Cerebellar cortex (tissue), 1 donor: ENCODE measurements at regions not wholly inside any gene's neighbourhood (a gene's known extent, or its start where the extent isn't known, plus 50 kb on each side); places are given as distances from the start of the nearest gene placed in this dataset.
"Not testable (repeated sequence)": the region's sequence is repeated elsewhere in the genome, so short reads cannot be mapped to it uniquely, and the experiment has no call there.

Experiments used
- DNase-seq: peaks from one replicate; pipeline ENCODE4 v3.0.0-alpha.2; 2015; ENCODE audit warnings: low spot score

DNA sequence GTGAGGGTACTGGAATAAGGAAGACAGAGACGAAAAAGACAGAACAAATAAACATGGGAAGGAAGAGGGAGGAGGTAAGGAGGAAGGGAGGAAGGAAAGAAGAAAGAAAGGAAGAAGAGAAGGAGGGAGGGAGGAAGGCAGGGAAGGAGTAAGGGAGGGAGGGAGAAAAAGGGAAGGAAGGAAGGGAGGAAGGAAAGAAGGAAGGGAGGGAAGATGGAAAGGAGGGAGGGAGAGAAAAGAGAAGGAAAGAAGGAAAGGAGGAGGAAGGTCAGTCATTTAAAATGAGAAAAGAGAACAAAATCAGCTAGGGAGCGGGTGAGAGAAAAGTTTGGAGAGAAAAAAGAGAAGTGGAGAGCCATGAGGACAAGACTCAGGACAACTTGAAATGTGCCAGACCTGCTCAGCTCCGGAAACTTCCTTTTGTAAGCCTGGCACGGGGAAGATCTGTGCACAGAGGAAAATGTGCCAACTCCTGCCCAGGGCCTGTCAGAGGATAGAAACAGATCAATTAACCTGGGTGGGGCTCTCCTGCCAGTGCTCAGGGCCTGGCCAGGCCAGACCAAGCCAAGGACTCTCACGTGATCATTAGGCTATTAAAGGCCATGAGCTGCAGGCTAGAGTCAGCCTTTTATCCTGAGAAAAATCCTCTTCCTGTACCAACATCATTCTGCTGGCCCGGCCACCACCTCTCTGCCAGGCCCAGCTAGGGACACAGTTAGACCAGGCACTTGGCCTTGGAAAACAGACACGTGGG, 50.1 kb upstream of the BCL6 start:
- DNase-seq, result peak; percentile 59

GRCh38 chr3:187798126-187798525, 52.9 kb upstream of the BCL6 start:
- no peak for DNase-seq

GRCh38 chr3:187798531-187799530, 53.6 kb upstream of the BCL6 start:
- DNase-seq, result no peak

DNA sequence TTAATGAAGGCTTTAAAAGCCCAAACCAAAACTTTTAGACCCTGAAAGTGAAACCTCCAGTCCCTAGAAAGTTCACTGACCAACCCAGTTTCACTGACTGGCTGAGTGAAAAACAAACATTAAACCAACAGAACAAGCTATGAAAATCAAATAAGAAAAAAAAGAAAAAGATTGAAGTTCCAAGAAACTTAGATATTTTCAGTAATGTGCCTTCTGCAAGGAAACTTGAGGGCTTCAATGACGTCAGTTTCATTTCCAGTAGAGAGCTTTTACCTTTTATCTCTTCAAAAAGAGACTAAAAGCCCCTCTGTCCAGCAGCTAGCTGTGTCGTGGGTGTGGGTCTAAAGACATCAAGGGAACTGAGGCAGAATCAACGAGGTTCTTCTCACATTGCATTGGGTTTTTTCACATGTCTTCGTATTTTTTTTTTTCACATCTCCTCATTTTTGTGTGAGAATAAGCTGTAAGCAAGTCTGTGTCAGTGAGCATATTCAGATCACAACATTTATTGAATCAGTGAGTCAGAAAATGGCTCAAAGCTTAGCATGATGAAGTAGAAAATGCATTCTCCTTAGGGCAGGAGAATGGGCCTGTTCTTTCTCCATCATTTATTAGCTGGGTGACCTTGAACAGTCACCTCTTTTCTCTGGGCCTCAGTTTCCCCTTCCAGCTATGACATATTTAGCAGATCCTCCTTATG, 54.8 kb upstream of the BCL6 start:
- no peak for DNase-seq

DNA sequence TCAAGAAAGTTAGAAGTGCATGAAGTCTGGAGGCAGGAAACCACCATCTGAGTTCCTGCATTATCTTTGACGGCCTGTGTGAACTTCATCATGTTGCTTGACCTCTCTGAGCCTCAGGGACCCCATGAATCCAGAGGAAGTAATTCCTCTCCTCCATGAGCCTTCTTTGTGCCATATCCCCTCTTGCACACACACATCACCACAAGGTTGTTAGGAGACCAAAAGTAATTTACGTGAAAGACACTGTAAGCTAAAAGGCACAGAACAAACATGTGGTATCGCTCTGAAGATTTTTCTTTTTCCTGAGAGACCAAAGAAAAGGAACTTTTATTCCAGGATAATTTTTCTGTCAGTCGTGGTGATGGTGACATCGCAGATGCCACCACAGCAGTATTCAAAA, 55.9 kb upstream of the BCL6 start:
- no peak for DNase-seq

DNA sequence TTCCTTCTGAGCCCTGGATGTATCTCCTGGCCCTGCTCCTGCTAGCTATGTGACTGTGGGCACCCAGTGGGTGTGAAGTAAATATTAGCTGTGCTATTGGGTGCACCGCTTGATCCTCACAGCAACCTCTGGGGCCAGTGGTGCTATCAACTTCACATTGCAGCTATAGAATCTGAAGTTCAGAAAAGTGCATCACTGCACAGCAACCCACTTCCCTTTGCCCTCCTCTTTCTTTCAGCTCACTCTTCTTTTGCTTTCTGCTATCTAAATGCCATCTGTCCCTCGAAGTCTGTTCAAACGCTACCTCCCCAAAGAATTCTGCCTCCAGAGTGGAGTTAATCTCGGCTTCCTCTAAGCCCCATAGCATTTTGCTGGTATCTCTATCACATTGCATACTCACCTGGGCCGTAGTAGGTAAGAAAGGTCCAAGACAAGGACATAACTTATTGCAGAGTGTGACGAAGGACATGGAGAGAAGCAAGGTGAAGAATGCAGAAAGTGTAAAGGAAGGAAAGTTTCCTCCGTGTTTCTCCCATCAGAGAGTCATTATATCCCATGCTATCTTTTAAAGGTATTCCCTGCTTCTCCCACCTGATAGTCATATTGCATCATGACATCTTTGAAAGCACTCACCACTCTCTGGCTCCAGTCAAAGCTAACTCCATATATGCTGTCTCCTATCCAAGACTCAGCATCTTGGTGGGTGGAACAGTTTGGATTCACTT, 57.1 kb upstream of the BCL6 start:
- no peak for DNase-seq

GRCh38 chr3:187802928-187803259, 57.6 kb upstream of the BCL6 start:
- DNase-seq, result no peak

GRCh38 chr3:187804120-187804744, 59.0 kb upstream of the BCL6 start:
- no peak for DNase-seq

- no peak for DNase-seq
Observed at GRCh38 chr3:187804745-187805121, 59.5 kb upstream of the BCL6 start.

- no peak for DNase-seq
Observed at GRCh38 chr3:187805774-187806173, 60.5 kb upstream of the BCL6 start.

DNA sequence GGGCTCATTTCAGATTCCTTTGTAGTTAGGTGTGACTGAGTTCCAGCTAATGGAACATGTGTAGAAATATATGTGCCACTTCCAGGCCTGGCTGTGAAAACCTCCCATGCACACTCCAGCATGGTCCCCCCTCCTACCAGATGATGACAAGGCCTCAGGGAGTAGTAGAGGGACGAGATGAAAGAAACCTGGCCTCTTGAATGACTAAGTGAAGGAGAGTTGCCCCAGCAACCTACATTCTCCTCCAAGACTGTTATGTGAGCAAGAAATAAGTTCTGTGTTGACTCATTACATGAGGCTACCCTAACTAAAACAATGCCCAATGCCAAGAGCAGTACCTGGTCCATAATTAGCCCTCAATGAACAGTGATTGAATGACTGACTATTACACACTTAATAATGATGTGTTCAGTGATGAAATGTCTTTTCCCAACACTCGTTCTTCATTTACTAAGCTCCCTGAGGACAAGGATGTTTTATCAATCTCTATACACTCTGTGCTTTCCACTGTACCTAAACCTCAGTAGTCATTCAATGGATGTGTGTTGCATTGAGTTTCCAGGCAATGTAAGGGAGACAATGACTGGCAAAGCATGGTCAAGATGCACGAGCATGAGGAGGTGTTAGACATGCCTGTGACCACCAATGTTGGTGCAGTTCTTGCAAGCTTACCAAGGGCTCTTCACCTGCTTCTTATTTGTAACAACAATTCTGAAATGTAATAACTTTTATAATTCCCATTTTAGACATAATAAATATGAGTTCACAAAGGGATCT, 62.0 kb upstream of the BCL6 start:
- DNase-seq, result no peak

- DNase-seq, result no peak
Observed at GRCh38 chr3:187808527-187808895, 63.2 kb upstream of the BCL6 start.

GRCh38 chr3:187809612-187809991, 64.3 kb upstream of the BCL6 start:
- no peak for DNase-seq

- DNase-seq, result no peak
Observed at GRCh38 chr3:187810021-187810446, 64.8 kb upstream of the BCL6 start.

DNA sequence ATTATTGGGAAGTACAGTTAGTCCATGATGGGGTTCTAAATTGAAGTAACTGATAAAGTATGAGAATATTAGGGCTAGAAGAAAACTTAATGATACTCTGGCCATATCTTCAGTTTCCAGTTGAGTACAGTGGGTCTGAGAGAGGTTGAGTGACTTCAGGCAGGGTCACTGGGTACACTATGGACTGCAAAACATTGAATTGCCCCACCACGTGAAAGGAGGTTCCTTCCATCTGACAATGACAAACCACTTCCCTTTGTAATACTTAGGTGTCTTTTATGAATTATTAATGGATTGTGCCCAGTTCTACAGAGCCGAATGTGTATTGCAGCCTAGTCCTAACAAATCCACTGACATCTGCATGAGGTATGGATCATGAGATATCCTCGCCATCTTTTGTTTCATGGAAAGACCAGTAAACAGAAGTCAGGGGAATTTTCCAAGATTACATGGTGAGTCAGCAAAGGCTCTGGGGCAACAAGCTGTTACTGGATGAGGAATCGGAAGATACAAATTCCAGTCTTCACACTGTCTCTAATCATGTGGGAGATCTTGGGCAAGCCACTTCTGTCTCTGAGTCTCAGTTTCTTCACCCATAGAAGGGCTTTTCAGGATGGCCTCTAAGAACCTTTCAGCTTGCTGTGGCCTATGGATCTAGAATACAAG, 66.5 kb upstream of the BCL6 start:
- no peak for DNase-seq

DNA sequence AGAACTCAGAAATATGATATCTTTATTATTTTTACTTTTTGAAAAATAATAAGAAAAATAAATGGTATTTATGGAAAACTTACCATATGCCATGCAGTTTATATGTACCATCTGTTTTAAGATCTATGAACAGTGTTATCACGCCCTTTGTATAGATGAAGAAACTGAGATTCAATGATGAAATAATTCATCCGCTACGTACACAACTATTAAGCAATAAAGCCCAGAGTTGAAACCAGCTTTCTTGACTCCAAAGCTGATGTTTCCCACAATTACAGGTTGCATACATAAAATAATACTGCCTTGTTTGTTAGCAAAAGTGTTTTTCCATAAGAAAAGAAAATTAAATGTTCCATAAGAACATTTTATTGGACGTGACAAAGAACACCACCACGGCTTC, 67.2 kb upstream of the BCL6 start:
- DNase-seq, result no peak

GRCh38 chr3:187813198-187813597, 67.9 kb upstream of the BCL6 start:
- no peak for DNase-seq

GRCh38 chr3:187817766-187818165, 72.5 kb upstream of the BCL6 start:
- DNase-seq, result not testable (repeated sequence)

- no peak for DNase-seq
Observed at GRCh38 chr3:187821616-187822317, 76.5 kb upstream of the BCL6 start.

DNA sequence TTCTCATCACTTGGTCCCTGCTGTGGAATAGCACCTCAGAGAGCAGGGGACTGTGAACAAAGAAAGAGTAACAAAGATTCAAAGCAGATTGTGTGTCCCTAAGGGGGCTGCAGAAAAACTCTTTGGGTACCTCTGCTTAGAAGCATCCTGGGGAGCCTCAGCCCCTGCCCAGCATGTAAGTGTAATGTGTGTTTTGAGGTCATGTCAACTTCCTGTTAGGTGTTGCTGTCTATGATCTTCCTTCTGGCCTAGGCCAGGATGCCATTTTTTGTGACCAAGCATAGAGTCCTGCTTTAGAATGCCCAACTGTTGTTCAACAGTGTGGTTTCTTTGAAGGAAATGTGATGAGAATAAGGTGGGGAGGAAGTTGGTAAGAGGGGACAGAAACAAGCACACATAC, 77.1 kb upstream of the BCL6 start:
- no peak for DNase-seq
